ENCODE measurements at regions not wholly inside any gene's neighbourhood (a gene's known extent, or its start where the extent isn't known, plus 50 kb on each side); places are given as distances from the start of the nearest gene placed in this dataset.
"Not testable (repeated sequence)": the region's sequence is repeated elsewhere in the genome, so short reads cannot be mapped to it uniquely, and the experiment has no call there.

DNA sequence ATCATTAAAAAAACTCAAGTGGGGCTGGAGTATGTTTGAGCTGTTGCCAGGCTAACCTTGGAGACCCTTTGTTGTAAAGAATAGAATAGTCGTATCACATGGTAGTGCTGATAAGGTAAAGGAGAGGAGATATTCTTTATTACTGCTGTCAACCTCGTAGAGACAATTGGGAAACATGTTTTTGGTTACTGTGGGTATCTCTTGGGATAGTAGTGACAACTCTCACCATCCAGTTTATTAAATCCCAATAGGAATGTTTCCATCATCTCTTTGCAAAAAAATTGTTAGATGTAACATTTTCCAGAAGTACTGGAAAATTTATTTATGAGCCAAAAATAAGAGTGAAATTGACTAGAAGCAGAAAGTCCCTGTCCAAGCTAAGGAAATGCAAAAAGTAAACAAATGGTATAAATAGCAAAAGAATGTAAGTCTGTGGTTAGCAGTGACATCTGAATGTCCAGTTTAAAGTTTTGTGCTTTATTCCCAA lies 829.3 kb upstream of the CITED2 start:
- H3K9me3 ChIP-seq (ENCODE audit: severe bottlenecking) = no peaks in the 10 kb centered on the region
- no peak for DNase-seq (ENCODE audit: low spot score)

DNA sequence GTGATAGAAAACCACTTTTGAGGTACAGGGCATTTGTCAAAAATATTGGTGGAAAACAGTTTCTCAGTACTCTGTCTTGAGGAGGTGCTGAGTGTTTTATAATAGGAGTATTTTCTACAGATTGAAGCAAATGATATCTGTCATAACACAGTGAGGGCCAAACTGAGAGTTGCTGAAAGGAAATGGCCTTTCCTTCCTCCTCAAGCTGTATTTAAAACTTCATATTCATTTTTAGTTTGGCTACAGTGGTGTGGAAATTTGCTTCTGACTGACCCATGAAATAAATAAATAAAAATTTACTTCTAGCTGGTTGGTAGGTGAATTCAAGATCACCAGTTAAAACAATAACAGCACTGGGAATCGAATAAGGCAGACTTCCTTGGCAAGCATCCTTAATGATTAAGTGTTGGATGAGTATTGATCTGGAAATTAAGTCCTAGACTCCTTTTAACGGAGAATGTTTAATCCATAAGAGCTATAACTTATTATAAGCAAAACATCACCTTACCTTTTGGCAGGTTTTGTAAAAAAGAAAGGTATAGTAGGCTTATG lies 828.6 kb upstream of the CITED2 start:
- Histone ChIP-seq H3K9me3 (ENCODE audit: severe bottlenecking) (no peaks in the 10 kb centered on the region), H3K27ac (ENCODE audit: poor library complexity, severe bottlenecking) (no peak overlapping the region), H3K4me3 (ENCODE audit: severe bottlenecking) (no peak overlapping the region), H3K27me3 (ENCODE audit: insufficient read depth, poor library complexity, severe bottlenecking) (no peaks in the 10 kb centered on the region), H3K36me3 (ENCODE audit: low read depth) (no peaks in the 10 kb centered on the region), H3K4me1 (ENCODE audit: insufficient read depth, poor library complexity, severe bottlenecking) (peaks cover 6% of the 10 kb centered on the region)
- ATAC-seq (ENCODE audit: low read depth) (no peak), DNase-seq (ENCODE audit: low spot score) (no peak)
- TF ChIP-seq, protein P1, sequence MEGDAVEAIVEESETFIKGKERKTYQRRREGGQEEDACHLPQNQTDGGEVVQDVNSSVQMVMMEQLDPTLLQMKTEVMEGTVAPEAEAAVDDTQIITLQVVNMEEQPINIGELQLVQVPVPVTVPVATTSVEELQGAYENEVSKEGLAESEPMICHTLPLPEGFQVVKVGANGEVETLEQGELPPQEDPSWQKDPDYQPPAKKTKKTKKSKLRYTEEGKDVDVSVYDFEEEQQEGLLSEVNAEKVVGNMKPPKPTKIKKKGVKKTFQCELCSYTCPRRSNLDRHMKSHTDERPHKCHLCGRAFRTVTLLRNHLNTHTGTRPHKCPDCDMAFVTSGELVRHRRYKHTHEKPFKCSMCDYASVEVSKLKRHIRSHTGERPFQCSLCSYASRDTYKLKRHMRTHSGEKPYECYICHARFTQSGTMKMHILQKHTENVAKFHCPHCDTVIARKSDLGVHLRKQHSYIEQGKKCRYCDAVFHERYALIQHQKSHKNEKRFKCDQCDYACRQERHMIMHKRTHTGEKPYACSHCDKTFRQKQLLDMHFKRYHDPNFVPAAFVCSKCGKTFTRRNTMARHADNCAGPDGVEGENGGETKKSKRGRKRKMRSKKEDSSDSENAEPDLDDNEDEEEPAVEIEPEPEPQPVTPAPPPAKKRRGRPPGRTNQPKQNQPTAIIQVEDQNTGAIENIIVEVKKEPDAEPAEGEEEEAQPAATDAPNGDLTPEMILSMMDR (IDR thresholded peaks at IDR 0.05; ENCODE audit: poor library complexity, severe bottlenecking) = no peak

More for the DNA sequence above, 829.3 kb upstream of the CITED2 start:
- Histone ChIP-seq H3K36me3 (ENCODE audit: low read depth) (no peaks in the 10 kb centered on the region), H3K4me1 (ENCODE audit: insufficient read depth, poor library complexity, severe bottlenecking) (peaks cover 6% of the 10 kb centered on the region), H3K27ac (ENCODE audit: poor library complexity, severe bottlenecking) (no peak overlapping the region), H3K27me3 (ENCODE audit: insufficient read depth, poor library complexity, severe bottlenecking) (no peaks in the 10 kb centered on the region), H3K4me3 (ENCODE audit: severe bottlenecking) (no peak overlapping the region)
- no peak for ATAC-seq (ENCODE audit: low read depth)
- TF ChIP-seq, protein P1 (IDR thresholded peaks at IDR 0.05; ENCODE audit: poor library complexity, severe bottlenecking) = no peak

DNA sequence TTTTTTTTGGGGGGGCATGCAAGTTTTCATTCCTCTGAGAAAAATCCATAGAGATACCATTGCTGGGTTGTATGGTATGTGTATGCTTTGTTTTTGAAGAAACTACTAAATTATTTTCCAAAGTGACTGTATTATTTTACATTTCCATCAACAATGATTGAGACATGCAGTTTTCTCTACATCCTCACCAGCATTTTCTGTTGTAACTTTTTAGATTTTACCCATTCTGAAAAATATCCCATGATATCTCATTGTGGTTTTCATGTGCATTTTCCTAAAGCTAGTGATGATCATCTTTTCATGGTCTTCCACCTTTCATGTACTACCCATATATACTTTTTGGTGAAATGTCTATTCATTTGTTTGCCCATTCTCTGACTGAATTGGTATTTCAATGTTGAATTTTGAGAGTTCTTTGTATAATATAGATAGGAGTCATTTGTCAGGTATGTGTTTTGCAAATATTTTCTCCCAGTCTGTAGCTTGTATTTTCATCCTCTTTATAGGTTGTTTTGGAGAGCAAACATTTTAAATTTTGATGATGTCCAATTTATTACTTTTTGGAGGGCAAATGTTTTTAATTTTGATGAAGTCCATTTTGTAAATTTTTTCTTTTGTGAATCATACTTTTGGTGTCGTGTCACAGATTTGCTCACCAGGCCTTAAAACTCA lies 827.5 kb upstream of the CITED2 start:
- Histone ChIP-seq H3K27me3 (ENCODE audit: insufficient read depth, poor library complexity, severe bottlenecking) (no peaks in the 10 kb centered on the region), H3K4me3 (ENCODE audit: severe bottlenecking) (no peak overlapping the region), H3K9me3 (ENCODE audit: severe bottlenecking) (no peaks in the 10 kb centered on the region), H3K4me1 (ENCODE audit: insufficient read depth, poor library complexity, severe bottlenecking) (peaks cover 6% of the 10 kb centered on the region), H3K27ac (ENCODE audit: poor library complexity, severe bottlenecking) (no peak overlapping the region), H3K36me3 (ENCODE audit: low read depth) (no peaks in the 10 kb centered on the region)
- DNase-seq (ENCODE audit: low spot score) (no peak), ATAC-seq (ENCODE audit: low read depth) (no peak)
- TF ChIP-seq, protein P1 (IDR thresholded peaks at IDR 0.05; ENCODE audit: poor library complexity, severe bottlenecking) = no peak

GRCh38 chr6:140193269-140193668 lies 818.8 kb upstream of the CITED2 start:
- ATAC-seq (ENCODE audit: low read depth) (no peak), DNase-seq (ENCODE audit: low spot score) (no peak)
- Histone ChIP-seq H3K36me3 (ENCODE audit: low read depth) (no peaks in the 10 kb centered on the region), H3K27ac (ENCODE audit: poor library complexity, severe bottlenecking) (no peak overlapping the region), H3K4me1 (ENCODE audit: insufficient read depth, poor library complexity, severe bottlenecking) (no peaks in the 10 kb centered on the region), H3K9me3 (ENCODE audit: severe bottlenecking) (no peaks in the 10 kb centered on the region), H3K4me3 (ENCODE audit: severe bottlenecking) (no peak overlapping the region), H3K27me3 (ENCODE audit: insufficient read depth, poor library complexity, severe bottlenecking) (no peaks in the 10 kb centered on the region)
- TF ChIP-seq, protein P1 (IDR thresholded peaks at IDR 0.05; ENCODE audit: poor library complexity, severe bottlenecking) = no peak

DNA sequence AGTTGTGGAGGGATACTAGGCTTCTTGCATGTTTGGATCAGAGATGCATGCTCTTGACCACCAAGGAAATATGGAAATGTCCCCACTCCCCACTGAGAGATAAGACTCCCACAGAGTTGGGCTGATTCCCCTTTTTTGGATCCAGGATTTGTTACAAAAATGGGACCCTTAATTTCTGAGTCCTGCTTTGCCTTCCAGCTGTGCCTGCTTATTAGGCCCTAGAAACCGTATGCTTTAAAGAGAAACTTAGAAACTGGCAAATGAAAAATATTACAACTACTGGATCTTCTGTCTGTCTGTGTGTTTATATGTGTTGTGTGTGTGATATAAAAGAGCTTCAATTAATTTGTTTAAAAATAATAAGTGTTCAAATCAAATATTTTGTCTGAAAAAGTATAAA lies 817.6 kb upstream of the CITED2 start:
- ATAC-seq (ENCODE audit: low read depth) (no peak), DNase-seq (ENCODE audit: low spot score) (no peak)
- no peaks in the 10 kb centered on the region for H3K9me3 ChIP-seq (ENCODE audit: severe bottlenecking)
- H3K27ac ChIP-seq (ENCODE audit: poor library complexity, severe bottlenecking) = no peak overlapping the region
- no peaks in the 10 kb centered on the region for H3K27me3 ChIP-seq (ENCODE audit: insufficient read depth, poor library complexity, severe bottlenecking)
- TF ChIP-seq, protein P1 (IDR thresholded peaks at IDR 0.05; ENCODE audit: poor library complexity, severe bottlenecking) = no peak
- no peaks in the 10 kb centered on the region for H3K36me3 ChIP-seq (ENCODE audit: low read depth)
- no peak overlapping the region for H3K4me3 ChIP-seq (ENCODE audit: severe bottlenecking)
- H3K4me1 ChIP-seq (ENCODE audit: insufficient read depth, poor library complexity, severe bottlenecking) = no peaks in the 10 kb centered on the region

- not testable (repeated sequence) for ATAC-seq (ENCODE audit: low read depth); H3K4me1 ChIP-seq (ENCODE audit: insufficient read depth, poor library complexity, severe bottlenecking); DNase-seq (ENCODE audit: low spot score); H3K4me3 ChIP-seq (ENCODE audit: severe bottlenecking); H3K9me3 ChIP-seq (ENCODE audit: severe bottlenecking); H3K27me3 ChIP-seq (ENCODE audit: insufficient read depth, poor library complexity, severe bottlenecking); H3K27ac ChIP-seq (ENCODE audit: poor library complexity, severe bottlenecking); H3K36me3 ChIP-seq (ENCODE audit: low read depth)
Measured at GRCh38 chr6:140189263-140189662, 814.8 kb upstream of the CITED2 start.

All from RWPE2 (cell line).